ENCODE measurements at regions not wholly inside any gene's neighbourhood (a gene's known extent, or its start where the extent isn't known, plus 50 kb on each side); places are given as distances from the start of the nearest gene placed in this dataset.

GRCh38 chr15:62874959-62875625 lies 167.5 kb upstream of the TPM1 start:
- no peak for TF ChIP-seq CTCF (IDR thresholded peaks at IDR 0.05; ENCODE audit: insufficient read depth, low read depth, low read length, missing control alignments)
- no peak for DNase-seq (ENCODE audit: low read depth)
- no peak overlapping the region for H3K4me3 ChIP-seq (ENCODE audit: low read depth, low read length)

- TF ChIP-seq CTCF (IDR thresholded peaks at IDR 0.05; ENCODE audit: insufficient read depth, low read depth, low read length, missing control alignments), result no peak
- H3K4me3 ChIP-seq (ENCODE audit: low read depth, low read length), result no peak overlapping the region
- no peak for DNase-seq (ENCODE audit: low read depth)
These were observed 166.9 kb upstream of the TPM1 start for GRCh38 chr15:62875626-62876021.

- H3K4me3 ChIP-seq (ENCODE audit: low read depth, low read length), result no peak overlapping the region
- DNase-seq (ENCODE audit: low read depth), result no peak
- no peak for TF ChIP-seq CTCF (IDR thresholded peaks at IDR 0.05; ENCODE audit: insufficient read depth, low read depth, low read length, missing control alignments)
These were observed 165.2 kb upstream of the TPM1 start for GRCh38 chr15:62877276-62877857.

GRCh38 chr15:62878070-62878469 lies 164.5 kb upstream of the TPM1 start:
- TF ChIP-seq CTCF (IDR thresholded peaks at IDR 0.05; ENCODE audit: insufficient read depth, low read depth, low read length, missing control alignments), result no peak
- DNase-seq (ENCODE audit: low read depth), result no peak
- no peak overlapping the region for H3K4me3 ChIP-seq (ENCODE audit: low read depth, low read length)

GRCh38 chr15:62879770-62880169 lies 162.8 kb upstream of the TPM1 start:
- no peak for DNase-seq (ENCODE audit: low read depth)
- TF ChIP-seq CTCF (IDR thresholded peaks at IDR 0.05; ENCODE audit: insufficient read depth, low read depth, low read length, missing control alignments), result no peak
- no peak overlapping the region for H3K4me3 ChIP-seq (ENCODE audit: low read depth, low read length)

GRCh38 chr15:62880278-62880677 lies 162.3 kb upstream of the TPM1 start:
- TF ChIP-seq CTCF (IDR thresholded peaks at IDR 0.05; ENCODE audit: insufficient read depth, low read depth, low read length, missing control alignments), result no peak
- no peak overlapping the region for H3K4me3 ChIP-seq (ENCODE audit: low read depth, low read length)
- no peak for DNase-seq (ENCODE audit: low read depth)

GRCh38 chr15:62881056-62881455 lies 161.5 kb upstream of the TPM1 start:
- no peak overlapping the region for H3K4me3 ChIP-seq (ENCODE audit: low read depth, low read length)
- no peak for DNase-seq (ENCODE audit: low read depth)
- TF ChIP-seq CTCF (IDR thresholded peaks at IDR 0.05; ENCODE audit: insufficient read depth, low read depth, low read length, missing control alignments), result no peak
